ENCODE measurements at regions not wholly inside any gene's neighbourhood (a gene's known extent, or its start where the extent isn't known, plus 50 kb on each side); places are given as distances from the start of the nearest gene placed in this dataset.

DNA sequence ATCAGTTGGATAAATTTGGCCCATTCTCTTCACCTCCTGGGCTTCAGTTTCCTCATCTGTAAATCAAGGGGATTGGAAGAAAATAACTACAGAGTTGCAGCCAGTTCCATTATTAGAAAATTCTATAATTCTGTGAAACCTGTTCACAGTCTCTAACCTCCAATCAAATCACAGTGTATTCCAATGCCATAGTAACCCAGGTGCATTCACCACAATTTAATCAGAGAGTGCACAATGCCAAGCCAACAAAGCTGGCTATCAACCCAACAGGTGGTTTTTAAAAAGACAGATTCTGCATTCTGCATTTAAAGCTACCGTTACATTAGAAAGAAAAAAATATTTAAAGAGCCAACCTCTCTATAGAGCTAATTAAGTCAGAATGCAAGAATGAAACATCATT lies 308.6 kb downstream of the RNF144A start:
- DNase-seq = no peak

DNA sequence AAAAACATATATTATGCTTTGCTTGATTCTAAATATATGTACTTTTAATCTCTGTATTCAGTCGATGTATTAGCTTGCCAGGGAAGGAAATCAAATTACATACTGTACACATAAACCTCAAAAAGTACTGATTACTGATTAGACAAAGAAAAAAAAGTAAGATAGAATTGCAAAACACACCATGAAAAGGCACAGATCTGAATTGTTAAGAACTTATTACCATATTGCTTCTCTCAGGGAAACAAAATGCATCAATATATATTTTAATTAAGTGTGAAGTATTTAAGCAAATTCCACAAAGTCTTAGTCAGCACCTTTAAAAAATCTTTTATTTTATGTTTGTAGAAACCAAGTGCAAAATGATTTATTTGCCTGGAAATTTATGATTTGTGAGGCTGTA lies 309.3 kb downstream of the RNF144A start:
- no peak for DNase-seq

DNA sequence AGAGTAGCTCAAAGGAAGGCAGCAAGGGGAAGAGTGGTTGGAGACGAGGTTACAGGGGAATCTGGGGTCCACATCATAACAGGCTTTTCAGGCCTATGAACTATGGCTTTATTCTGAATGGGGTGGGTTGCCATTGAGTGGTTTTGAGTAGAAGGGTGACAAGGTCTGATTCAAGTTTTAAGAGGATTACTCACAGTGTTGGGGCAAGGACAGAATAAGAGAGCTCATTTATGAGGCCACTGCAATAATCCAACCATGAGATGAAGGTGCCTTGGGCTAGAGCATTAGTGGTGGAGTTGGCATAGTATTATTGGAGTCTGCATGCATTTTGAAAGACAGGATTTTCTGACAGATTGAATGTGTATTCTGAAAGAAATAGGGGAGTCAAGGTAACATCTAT lies 315.9 kb downstream of the RNF144A start:
- DNase-seq = no peak

DNA sequence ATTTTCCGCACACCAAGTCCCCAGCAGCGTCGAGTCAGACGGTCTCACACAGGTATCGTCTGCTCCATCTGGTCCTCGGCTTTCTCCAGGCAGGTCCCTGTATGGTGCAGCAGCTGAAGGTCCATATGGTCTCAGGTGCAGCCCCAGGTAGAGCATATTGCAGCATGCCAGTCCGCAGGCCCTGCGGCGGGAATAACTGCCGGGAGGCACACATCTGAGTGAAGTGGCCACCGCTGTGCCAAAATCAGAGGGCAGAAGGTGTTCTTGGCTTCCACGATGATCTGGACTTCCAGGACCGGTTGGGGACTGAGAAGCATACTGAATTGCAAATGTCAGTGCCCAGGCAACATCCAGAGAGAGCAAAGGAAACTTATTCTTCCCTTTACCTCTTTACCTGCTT lies 320.3 kb downstream of the RNF144A start:
- no peak for DNase-seq

DNA sequence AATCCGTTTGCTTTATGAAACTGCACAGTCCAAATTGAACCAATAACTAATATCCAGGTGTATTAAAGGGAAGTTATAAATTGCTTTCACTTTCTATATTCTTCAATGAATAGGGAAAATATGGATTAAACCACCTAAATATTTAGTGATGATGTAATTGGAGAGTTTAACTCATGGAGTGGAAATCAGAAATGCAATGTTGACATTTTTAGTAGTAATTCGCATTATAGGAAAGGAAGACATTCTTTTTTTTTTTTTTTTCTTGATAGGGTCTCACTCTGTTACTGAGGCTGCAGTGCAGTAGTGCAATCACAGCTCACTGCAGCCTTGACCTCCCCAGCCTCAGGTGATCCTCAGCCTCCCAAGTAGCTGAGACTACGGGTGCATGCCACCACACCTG lies 321.9 kb downstream of the RNF144A start:
- DNase-seq = no peak

DNA sequence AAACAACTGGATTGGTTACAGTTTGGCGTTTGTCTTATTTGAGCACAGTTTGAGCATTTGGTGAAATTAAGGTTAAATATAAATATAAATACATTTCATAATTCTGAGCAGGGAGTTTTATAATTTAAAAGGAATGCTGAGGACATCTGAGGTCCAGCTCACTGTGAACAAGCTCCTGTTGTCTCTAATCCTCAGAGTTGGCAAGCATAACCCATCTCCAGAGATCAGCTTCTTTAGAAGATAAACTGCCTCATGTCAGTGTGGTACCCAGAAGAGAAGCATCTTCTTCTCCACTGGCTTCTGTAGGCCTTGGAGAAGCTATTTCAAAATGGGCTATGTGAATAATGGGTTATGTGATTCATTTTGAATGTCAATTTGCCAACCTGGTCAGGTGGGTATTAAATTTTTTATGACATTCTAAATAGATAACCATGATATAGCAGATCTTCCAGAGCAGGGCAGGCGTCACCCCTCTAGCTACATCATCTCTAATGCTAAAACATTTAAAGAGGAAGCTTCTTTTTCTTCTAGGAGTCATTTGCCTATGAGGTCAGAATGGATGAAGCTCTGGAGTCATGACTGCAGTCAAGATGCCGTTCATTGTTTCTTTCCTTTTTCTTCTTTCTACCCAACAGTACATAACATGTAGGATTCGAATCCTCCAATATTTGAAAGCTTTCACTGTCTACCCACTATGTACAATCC lies 324.0 kb downstream of the RNF144A start:
- no peak for DNase-seq

DNA sequence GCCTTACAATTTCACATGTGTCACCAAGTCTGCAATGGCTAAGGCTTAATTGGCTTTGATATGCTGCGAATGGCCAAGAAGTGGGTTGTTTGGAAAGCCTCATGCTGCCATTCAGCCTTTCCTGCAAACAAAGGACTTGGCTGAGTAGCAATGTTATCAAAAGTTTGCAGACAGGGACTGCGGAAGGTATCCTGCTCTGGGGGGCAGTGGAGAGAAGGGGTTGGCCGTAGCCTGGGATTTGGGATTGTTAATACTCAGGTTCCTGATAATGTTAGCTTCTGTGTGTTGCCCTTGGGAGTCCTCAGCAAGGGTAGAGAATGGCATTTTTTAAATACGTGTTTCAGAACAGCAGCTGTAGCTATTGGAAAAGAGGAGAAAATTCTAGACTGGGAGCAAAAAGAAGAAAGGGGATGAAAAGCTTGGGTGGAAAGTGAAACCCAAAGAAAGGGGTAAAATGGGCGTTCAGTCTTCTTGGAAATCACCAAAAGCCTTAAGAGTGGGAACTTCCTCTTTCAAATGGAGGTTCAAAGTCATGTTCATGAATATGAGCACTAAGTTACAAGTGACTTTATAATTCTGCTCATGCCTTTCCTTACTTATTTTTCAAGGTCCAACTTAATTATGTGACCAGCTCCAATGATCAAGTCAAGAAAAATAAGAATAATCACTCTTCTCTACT lies 325.1 kb downstream of the RNF144A start:
- DNase-seq = no peak

DNA sequence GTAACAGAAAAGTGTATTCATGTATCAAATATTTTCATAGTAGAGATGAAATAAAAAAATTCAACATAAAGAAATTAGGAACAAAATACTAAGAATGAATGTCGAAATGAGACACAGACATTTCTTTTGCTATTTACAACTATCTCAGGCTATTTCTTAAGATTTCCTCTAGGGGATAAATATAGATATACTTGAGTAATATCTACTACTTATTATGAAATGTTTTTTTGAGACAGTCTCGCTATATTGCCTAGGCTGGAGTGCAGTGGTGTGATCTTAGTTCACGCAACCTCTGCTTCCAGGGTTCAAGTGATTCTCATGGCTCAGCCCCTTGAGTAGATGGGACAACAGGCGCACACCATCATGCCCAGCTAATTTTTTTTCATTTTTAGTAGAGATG lies 326.1 kb downstream of the RNF144A start:
- no peak for DNase-seq

GRCh38 chr2:7256377-7256776 lies 339.2 kb downstream of the RNF144A start:
- DNase-seq = no peak

DNA sequence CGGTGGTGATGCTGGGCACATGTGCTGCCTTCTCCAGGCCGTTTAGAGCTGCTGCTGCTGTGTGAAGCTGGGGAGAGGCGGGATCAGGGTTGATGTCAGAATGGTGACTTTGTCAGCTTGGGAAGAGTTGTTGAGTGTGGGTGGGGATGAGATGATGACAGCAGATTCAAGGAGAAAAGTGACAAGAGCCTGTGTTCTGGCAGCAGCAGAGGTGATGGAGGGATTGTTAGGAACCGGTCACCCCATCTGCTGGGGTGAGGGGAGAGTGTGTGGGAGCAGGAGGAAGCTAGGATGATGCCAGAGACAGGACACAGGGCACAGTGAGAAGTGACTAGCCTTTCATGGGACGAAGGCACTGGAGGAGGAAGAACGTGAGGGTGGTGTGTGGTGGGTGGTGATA lies 345.5 kb downstream of the RNF144A start:
- DNase-seq = no peak

DNA sequence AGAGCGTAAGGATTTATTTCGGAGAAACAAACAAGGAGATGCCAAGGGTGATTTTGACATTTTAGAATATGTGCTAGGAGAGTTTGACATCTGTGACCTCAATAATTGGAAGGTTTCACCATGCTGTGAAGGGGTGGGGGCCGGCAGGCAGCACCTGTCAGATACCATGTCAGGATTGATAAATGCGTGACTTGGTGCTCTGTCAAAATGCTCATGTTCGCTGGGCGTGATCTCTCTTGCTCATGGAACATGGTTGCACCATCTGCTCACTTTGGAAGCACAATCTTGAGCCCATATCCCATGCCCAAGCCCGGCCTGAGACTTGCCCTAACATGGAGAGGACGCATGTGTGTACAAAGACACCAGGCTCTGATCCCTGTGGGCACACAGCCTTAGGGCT lies 347.6 kb downstream of the RNF144A start:
- no peak for DNase-seq

GRCh38 chr2:7265286-7265685 lies 348.1 kb downstream of the RNF144A start:
- no peak for DNase-seq

DNA sequence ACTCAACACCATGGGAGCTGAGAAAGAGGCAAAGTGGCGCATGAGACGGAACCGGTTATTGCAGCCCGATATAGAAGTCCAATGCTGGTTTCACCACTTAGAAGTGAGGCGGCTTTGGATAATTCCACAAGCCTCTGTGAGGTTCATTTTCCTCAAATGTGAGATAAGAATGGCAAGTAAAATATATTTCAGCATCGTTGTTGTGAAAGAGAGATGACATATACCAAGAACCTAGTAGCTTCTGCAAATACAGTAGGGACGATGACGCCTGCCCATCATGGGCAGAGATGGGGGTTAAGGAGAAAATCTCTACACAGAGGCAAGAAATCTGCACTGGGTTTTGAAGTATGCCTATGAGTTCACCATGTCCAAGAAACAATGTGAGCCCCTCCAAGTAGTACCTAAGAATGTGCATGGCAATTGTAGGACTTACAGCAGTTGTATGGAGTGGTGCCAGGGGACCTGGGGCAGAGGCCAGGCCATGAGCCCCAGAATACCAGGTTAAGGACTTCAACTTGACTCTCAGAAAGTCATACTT lies 352.0 kb downstream of the RNF144A start:
- DNase-seq = no peak

GRCh38 chr2:7270011-7270431 lies 352.8 kb downstream of the RNF144A start:
- DNase-seq = no peak

DNA sequence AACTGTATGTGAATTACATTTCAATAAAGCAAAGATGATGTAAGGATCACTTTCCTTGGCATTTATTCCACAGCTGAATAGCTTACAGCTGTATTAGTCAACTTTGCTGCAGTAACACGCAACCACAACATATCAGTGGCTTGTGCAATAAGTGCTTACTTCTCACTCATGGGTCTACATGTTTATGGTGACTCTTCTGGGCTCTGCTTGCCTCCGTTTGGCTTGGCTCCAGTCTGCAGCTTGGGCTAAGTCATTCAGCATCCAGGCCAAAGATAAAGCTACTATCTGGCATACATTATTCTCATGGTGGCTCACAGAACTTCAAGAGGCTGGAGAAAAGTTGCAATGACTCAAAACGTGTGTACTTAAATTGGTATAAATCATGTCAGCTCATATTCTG lies 355.0 kb downstream of the RNF144A start:
- no peak for DNase-seq

- DNase-seq = no peak
These were observed 361.8 kb downstream of the RNF144A start for GRCh38 chr2:7278984-7279383.

DNA sequence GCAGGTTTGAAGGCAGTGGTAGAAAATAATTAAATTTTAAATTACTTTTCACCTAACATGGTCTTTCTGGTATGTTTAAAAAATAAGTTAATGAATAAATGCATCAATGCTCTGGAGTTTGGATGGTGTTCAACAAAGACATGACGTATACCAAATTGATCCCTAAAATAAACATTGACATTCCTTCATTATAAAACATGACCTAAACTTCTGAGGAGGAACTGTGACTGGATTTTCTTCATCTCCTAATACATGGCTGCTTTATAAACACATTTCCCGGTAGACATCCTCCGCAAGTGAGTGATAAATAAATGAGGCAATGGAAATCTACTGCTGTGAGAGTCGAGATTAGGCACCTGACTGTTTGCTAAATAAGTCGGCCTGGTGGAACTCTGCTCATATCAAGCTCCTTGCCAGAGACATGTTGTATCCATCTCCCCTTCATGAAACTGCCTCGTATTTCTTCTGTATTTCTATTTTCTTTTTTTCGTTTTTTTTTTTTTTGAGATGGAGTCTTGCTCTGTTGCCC lies 362.3 kb downstream of the RNF144A start:
- no peak for DNase-seq

- DNase-seq = no peak
These were observed 363.6 kb downstream of the RNF144A start for GRCh38 chr2:7280790-7281189.

- DNase-seq = no peak
These were observed 364.3 kb downstream of the RNF144A start for GRCh38 chr2:7281231-7282201.

- no peak for DNase-seq
These were observed 368.9 kb downstream of the RNF144A start for GRCh38 chr2:7286120-7286519.

GRCh38 chr2:7288484-7288883 lies 371.3 kb downstream of the RNF144A start:
- DNase-seq = no peak

GRCh38 chr2:7289697-7290096 lies 372.5 kb downstream of the RNF144A start:
- DNase-seq = no peak

DNA sequence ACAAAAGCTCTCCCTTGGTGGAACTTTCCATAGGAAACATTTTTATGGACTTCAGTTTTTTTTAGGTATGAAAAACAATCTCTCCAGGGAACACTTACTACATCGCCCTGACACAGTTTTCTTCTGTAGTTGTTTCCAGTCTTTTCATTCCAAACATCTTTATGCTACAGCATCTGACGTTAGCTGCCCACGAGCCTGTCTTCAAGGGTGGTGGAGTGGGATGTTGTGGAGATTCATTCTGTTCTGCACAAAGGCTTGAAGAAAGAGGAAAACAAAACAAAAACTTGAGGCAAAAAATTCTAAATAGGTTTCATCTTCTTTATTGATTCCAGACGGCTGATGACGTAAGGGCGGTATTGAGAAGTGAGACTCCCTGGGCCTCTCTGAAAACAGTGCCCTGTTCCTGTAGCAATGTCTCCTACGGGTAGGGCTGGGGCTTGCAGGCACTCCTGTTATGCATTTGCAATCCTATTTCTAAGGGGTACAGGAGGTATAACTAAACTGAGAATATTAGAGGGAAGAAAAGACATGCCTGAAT lies 375.0 kb downstream of the RNF144A start:
- DNase-seq = no peak
